HFF-Myc (cell line): ENCODE measurements at regions not wholly inside any gene's neighbourhood (a gene's known extent, or its start where the extent isn't known, plus 50 kb on each side); places are given as distances from the start of the nearest gene placed in this dataset.
"Not testable (repeated sequence)": the region's sequence is repeated elsewhere in the genome, so short reads cannot be mapped to it uniquely, and the experiment has no call there.

Experiments used
- DNase-seq: peaks from one replicate; pipeline ENCODE4 v3.0.0-alpha.2; 2011; ENCODE audit warnings: low read depth; ENCODE audit errors: extremely low read depth
- H3K4me3 ChIP-seq: replicated peaks from 2 replicates; pipeline ENCODE4 v1.5.1; 2011; ENCODE audit warnings: low read depth, mild to moderate bottlenecking, control low read depth, low read length
- TF ChIP-seq, protein P1 (sequence below): IDR thresholded peaks from 2 replicates; pipeline ENCODE4 v1.5.1; 2012; ENCODE audit warnings: mild to moderate bottlenecking, low read depth, low read length, control low read depth; ENCODE audit errors: missing control alignments

DNA sequence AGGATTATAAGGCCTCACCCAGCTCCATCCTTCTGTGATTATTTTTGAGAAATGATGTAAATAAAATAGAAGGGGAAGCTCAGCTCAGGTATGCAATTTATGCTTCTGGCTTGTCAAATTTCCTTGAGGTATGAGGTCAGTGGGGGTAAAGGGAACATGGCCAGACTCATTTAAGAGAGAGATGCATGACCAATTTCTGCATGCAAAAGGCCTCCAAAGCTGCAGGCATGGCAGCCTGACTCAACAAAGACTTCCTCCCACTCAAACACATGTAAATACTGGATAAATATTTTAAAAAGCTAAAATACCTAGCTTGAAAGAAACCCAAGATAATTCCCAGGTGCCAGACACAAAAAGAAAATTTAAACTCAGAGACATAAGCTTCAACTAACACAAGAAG is 101.4 kb upstream of the SLC1A3 start:
- no peak for DNase-seq
- TF ChIP-seq, protein P1, sequence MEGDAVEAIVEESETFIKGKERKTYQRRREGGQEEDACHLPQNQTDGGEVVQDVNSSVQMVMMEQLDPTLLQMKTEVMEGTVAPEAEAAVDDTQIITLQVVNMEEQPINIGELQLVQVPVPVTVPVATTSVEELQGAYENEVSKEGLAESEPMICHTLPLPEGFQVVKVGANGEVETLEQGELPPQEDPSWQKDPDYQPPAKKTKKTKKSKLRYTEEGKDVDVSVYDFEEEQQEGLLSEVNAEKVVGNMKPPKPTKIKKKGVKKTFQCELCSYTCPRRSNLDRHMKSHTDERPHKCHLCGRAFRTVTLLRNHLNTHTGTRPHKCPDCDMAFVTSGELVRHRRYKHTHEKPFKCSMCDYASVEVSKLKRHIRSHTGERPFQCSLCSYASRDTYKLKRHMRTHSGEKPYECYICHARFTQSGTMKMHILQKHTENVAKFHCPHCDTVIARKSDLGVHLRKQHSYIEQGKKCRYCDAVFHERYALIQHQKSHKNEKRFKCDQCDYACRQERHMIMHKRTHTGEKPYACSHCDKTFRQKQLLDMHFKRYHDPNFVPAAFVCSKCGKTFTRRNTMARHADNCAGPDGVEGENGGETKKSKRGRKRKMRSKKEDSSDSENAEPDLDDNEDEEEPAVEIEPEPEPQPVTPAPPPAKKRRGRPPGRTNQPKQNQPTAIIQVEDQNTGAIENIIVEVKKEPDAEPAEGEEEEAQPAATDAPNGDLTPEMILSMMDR = no peak
- no peak overlapping the region for H3K4me3 ChIP-seq

DNA sequence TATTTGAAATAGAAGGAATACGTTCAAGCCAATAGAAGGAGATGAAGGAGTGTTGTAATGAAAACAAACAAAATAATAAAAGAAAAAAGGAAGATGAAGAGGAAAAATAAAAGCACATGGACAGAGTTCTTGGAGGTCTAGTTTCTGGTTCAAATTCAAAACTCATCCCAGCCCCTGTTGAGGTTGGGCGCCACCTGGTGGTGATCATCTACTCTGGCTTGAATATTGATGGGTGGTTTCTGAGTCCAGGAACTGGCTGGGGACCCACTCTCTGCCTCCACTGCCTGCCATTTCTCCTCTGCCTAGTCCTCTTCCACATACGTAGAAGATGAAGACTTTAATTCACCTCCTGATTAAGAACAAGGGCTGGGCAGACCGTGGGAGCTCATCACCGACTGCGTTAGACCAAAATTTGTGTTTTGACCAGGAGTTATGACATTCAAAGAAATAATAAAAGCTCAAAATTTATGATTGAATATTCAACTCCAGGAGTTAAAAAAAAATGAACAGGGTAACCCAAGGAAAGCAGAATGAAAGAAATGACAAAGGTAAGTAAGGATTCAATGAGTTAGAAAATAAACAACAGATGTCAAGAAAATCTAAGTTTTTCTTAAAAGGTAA is 99.0 kb upstream of the SLC1A3 start:
- TF ChIP-seq, protein P1 = peak; percentile 83
- peak; percentile 52 for DNase-seq
- H3K4me3 ChIP-seq = no peak overlapping the region

DNA sequence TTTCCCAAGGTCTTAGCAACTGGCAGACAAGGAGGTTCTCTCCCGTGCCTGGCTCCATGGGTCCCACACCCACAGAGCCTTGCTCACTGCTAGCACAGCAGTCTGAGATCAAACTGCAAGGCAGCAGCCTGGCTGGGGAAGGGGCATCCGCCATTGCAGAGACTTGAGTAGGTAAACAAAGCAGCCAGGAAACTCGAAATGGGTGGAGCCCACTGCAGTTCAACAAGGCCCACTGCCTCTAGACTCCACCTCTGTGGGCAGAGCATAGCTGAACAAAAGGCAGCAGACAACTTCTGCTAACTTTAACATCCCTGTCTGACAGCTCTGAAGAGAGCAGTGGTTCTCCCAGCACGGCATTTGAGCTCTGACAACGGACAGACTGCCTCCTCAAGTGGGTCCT is 98.1 kb upstream of the SLC1A3 start:
- DNase-seq, H3K4me3 ChIP-seq: not testable (repeated sequence)

DNA sequence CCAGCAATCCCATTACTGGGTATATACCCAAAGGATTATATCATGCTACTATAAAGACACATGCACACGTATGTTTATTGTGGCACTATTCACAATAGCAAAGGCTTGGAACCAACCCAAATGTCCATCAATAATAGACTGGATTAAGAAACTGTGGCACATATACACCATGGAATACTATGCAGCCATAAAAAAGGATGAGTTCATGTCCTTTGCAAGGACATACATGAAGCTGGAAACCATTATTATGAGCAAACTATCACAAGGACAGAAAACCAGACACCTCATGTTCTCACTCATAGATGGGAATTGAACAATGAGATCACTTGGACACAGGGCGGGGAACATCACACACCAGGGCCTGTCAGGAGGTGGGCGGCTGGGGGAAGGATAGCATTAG is 92.8 kb upstream of the SLC1A3 start:
- H3K4me3 ChIP-seq, DNase-seq: not testable (repeated sequence)

DNA sequence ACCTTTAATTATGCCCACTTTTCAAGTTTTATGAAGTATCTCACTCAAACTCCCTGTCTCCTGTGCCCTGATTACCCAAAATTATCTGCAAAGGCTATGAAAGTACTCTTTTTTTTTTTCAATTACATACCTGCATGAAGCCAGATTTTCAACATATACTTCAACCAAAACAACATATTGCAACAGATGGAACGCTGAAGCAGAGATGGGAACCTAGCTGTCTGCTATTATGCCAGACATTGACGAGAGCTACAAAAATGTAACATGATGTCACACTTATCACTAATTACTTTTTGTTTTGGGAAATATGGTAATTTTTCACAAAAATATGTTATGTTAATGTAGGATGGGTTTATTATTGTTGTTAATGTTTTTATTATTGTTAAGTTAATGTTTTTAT is 86.5 kb upstream of the SLC1A3 start:
- TF ChIP-seq, protein P1 = no peak
- DNase-seq = no peak
- H3K4me3 ChIP-seq = no peak overlapping the region

DNA sequence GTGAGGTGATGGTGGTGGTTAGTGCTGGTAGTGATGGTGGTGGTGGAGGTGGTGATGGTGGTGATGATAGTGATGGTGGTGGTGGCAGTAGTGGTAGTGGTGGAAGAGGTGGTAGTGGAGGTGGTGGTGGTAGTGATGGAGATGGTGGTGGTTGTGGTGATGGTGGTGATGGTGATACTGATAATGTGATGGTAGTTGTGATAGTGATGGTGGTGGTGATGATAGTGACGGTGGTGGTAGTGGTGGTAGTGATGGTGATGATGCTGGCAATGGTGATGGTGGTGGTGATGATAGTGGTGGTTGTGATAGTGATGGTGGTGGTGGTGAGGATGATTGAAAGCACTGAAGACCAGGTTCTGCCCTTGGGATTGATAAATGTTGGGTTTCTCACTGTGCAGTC is 85.2 kb upstream of the SLC1A3 start:
- TF ChIP-seq, protein P1 = no peak
- no peak for DNase-seq
- no peak overlapping the region for H3K4me3 ChIP-seq

DNA sequence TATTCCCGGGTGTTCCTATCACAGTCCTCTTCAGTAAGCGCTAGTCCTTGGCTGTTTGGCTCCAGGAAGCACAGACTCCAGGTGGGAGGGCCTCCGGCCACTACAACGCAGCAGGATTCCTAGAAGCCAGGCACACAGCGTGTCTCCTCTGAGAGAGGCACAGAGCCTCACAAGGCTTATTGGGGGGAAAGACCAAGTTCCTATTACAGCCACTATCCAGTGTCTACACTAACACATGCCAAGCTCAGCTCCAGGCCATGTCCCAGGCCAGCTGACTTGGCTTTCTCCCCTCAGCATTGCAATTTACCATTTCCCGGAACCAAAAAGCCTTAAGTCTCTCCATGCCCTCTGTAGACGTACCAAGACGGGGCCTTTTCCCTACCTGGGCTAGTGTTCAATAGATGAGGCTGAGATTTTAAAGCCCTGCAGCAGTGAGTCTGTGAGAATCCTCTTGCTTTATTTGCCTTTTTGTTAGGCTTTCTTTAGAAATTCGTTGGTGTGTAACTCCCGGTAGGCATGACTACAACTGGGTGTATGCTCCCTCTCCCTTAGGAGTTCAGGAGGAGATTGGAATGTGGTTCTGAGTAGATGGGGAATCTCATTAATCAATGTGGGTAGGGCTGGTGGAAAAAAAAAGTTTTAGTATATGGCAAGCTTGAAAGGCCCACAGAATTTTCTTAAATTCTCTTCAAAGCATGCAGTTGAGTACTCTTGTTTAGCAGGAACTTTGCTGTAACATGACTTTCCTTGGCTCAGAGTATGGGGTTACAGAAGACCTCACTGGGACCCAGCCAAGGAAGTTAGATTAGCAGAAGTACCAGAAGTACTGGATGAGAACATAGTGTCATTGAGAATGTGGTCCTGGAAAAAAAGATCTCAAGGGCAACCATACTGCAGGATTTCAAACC is 84.3 kb upstream of the SLC1A3 start:
- DNase-seq = no peak

More for the DNA sequence above, 84.3 kb upstream of the SLC1A3 start:
- TF ChIP-seq, protein P1 = no peak
- no peak overlapping the region for H3K4me3 ChIP-seq
